Transverse colon (tissue), 4 donors: ENCODE measurements at regions not wholly inside any gene's neighbourhood (a gene's known extent, or its start where the extent isn't known, plus 50 kb on each side); places are given as distances from the start of the nearest gene placed in this dataset.

Source experiments
- DNase-seq: peaks from one replicate; pipeline ENCODE4 v3.0.0-alpha.2; 2019
- H3K27ac ChIP-seq, 4 donors: fragments of 200-600 bp; sonication (generic); 2 replicates each; pipeline ENCODE4 v1.5.1; 2016 to 2018; ENCODE audit warnings: inconsistent platforms in 4 of 4
- H3K27me3 ChIP-seq: fragments of 200-600 bp; sonication (generic); 2 replicates; pipeline ENCODE4 v1.5.1; 2017; ENCODE audit warnings: inconsistent platforms
- H3K36me3 ChIP-seq, 4 donors: fragments of 200-600 bp; sonication (generic); 2 replicates each; pipeline ENCODE4 v1.5.1; 2017 to 2019; ENCODE audit warnings: inconsistent platforms in 4 of 4
- H3K4me1 ChIP-seq, 4 donors: fragments of 200-600 bp; sonication (generic); 2 replicates each; pipeline ENCODE4 v1.5.1; 2017 to 2020; ENCODE audit warnings: inconsistent platforms in 4 of 4
- H3K4me3 ChIP-seq, 4 donors: fragments of 200-600 bp; sonication (generic); 1 replicate in 1 of 4; 2 replicates in 3 of 4; pipeline versions ENCODE4 v1.5.1 to v1.6.1; 2017 to 2019; ENCODE audit warnings: inconsistent platforms in 4 of 4
- H3K9me3 ChIP-seq, 2 donors: fragments of 200-600 bp; sonication (generic); 2 replicates each; pipeline ENCODE4 v1.5.1; 2017 to 2019; ENCODE audit warnings: inconsistent platforms in 2 of 2
- EP300 ChIP-seq: sonication (generic); formaldehyde crosslinking; IDR thresholded peaks from one replicate; pipeline ENCODE4 v1.6.1; 2017; ENCODE audit warnings: antibody characterized with exemption, low read depth
- POLR2A ChIP-seq: fragments of 450-650 bp; IDR thresholded peaks from one replicate; pipeline ENCODE4 v1.6.1; 2016; ENCODE audit warnings: antibody characterized with exemption, mild to moderate bottlenecking, moderate library complexity
- POLR2AphosphoS5 ChIP-seq, 3 donors: sonication (generic); formaldehyde crosslinking; IDR thresholded peaks; one replicate each; pipeline ENCODE4 v1.6.1; 2016; ENCODE audit warnings: antibody characterized with exemption in 3 of 3
- WGBS, 2 donors: methylation state at CpG; one replicate each; pipeline ENCODE4 v1.1.5; 2018; ENCODE audit warnings: low coverage in 1 of 2; 5-methylcytosine and 5-hydroxymethylcytosine counted together
- in situ Hi-C, 4 donors: fragments of 200-750 bp; cut with MboI; loops; one replicate each; pipeline versions ENCODE4 v1.15.0 to v1.15.1; 2017; ENCODE audit warnings: low sequenced_read_pairs in 3 of 4, low pct_ligation_motif_present in 1 of 4, low pct_unique_long_range_greater_than_20kb in 1 of 4
- intact Hi-C: fragments of 100-400 bp; cut with DNase I; formaldehyde crosslinking; loops from one replicate; pipeline ENCODE4 v1.15.1; 2023; ENCODE audit warnings: low total_unique reads
- TF ChIP-seq, protein P1 (sequence below), 5 experiments: fragments of 200-600 bp in 3 of 5; fragments of 450-650 bp in 2 of 5; sonication (generic) in 3 of 5; IDR thresholded peaks; 1 replicate in 2 of 5; 2 replicates in 3 of 5; pipeline ENCODE4 v1.5.1; 2016 to 2017; ENCODE audit warnings: antibody characterized with exemption in 5 of 5, inconsistent platforms in 3 of 5, mild to moderate bottlenecking in 2 of 5, moderate library complexity in 1 of 5

DNA sequence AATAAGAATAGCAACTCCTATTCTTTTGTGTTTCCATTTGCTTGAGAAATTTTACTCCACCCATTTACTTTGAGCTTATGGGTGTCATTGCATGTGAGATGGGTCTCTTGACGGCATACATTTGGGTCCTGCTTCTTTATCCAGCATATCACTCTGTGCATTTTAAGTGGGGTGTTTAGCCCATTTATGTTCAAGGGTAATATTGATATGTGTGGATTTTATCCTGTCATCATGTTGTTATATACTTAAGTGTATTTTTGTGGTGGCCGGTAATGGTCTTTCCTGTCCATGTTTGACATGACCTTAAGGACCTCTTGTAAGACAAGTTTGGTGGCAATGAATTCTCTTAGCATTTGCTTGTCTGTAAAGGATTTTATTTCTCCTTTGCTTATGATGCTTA, 100.1 kb downstream of the ATP23 start:
- H3K4me1 ChIP-seq = no peaks in the 10 kb centered on the region
- TF ChIP-seq POLR2A = no peak
- no peak for TF ChIP-seq EP300
- in situ Hi-C loops (no loop called here), intact Hi-C loops (no loop called here)
- H3K4me3 ChIP-seq = no peak overlapping the region
- H3K36me3 ChIP-seq = no peaks in the 10 kb centered on the region
- 93 to 100% methylated on average over 2 of the region's 2 CpGs for WGBS, 2 donors
- no peak overlapping the region for H3K27ac ChIP-seq
- peaks cover 0 to 3% of the 10 kb centered on the region in 2 donors for H3K9me3 ChIP-seq
- H3K27me3 ChIP-seq = no peaks in the 10 kb centered on the region
- DNase-seq = no peak

GRCh38 chr12:58044966-58045365, 103.6 kb downstream of the ATP23 start:
- Histone ChIP-seq H3K4me1 (no peaks in the 10 kb centered on the region), H3K36me3 (no peaks in the 10 kb centered on the region), H3K4me3 (no peak overlapping the region), H3K27me3 (no peaks in the 10 kb centered on the region), H3K9me3 (no peaks in the 10 kb centered on the region), H3K27ac (no peak overlapping the region)
- TF ChIP-seq POLR2A (no peak), EP300 (no peak), POLR2AphosphoS5 (IDR thresholded peaks at IDR 0.05) (no peak)
- TF ChIP-seq, protein P1, sequence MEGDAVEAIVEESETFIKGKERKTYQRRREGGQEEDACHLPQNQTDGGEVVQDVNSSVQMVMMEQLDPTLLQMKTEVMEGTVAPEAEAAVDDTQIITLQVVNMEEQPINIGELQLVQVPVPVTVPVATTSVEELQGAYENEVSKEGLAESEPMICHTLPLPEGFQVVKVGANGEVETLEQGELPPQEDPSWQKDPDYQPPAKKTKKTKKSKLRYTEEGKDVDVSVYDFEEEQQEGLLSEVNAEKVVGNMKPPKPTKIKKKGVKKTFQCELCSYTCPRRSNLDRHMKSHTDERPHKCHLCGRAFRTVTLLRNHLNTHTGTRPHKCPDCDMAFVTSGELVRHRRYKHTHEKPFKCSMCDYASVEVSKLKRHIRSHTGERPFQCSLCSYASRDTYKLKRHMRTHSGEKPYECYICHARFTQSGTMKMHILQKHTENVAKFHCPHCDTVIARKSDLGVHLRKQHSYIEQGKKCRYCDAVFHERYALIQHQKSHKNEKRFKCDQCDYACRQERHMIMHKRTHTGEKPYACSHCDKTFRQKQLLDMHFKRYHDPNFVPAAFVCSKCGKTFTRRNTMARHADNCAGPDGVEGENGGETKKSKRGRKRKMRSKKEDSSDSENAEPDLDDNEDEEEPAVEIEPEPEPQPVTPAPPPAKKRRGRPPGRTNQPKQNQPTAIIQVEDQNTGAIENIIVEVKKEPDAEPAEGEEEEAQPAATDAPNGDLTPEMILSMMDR (IDR thresholded peaks at IDR 0.05) = no peak
- no peak for DNase-seq
- in situ Hi-C loops (no loop called here), intact Hi-C loops (no loop called here)

DNA sequence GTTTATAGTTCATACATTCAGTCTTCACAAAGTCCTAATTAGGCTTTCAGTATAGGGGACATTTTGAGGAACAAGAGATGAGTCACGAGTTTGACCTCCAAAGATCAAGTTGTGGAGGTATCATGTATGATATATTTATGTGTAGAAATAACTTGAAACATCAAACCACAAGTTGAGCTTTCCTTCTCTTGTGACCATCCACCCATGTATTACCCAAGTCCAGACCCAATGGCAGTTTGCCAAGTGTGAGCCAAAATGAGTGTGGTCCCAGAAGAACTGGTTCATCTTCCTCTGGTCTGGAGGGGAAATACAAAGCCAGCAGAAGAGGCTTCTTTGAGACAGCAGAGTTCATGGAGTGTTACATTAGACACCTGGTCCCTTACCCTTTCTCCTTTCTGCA, 104.9 kb downstream of the ATP23 start:
- Histone ChIP-seq H3K9me3 (no peaks in the 10 kb centered on the region), H3K36me3 (no peaks in the 10 kb centered on the region), H3K4me3 (no peak overlapping the region), H3K27ac (no peak overlapping the region), H3K27me3 (no peaks in the 10 kb centered on the region), H3K4me1 (no peaks in the 10 kb centered on the region)
- in situ Hi-C loops = no loop called here
- DNase-seq = no peak
- TF ChIP-seq POLR2AphosphoS5 (IDR thresholded peaks at IDR 0.05) (no peak), EP300 (no peak), POLR2A (no peak)
- TF ChIP-seq, protein P1 (IDR thresholded peaks at IDR 0.05) = no peak
- intact Hi-C loops = no loop called here
- WGBS, 2 donors = 23 to 29% methylated on average over 1 of the region's 1 CpG

DNA sequence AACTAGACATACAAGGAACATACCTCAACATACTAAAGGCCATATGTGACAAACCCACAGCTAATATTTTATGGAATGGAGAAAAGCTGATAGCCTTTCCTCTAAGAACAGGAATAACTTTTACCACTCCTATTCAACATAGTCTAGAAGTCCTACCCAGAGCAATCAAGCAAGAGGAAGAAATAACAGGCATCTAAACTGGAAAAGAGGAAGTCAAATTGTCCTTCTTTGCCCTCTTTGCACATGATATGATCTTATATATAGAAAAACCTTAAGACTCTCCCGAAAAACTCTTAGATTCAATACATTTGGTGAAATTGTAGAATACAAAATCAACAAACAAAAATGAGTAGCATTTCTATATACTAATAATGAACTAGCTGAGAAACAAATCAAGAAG, 110.0 kb downstream of the ATP23 start:
- H3K27ac ChIP-seq = no peak overlapping the region
- DNase-seq = no peak
- H3K27me3 ChIP-seq = no peaks in the 10 kb centered on the region
- TF ChIP-seq, protein P1 (IDR thresholded peaks at IDR 0.05) = no peak
- TF ChIP-seq POLR2AphosphoS5 (IDR thresholded peaks at IDR 0.05) = no peak
- TF ChIP-seq POLR2A = no peak
- no peak for TF ChIP-seq EP300
- H3K36me3 ChIP-seq = no peaks in the 10 kb centered on the region
- H3K9me3 ChIP-seq = no peaks in the 10 kb centered on the region
- no peaks in the 10 kb centered on the region for H3K4me1 ChIP-seq
- intact Hi-C loops = no loop called here
- in situ Hi-C loops = no loop called here
- WGBS, 2 donors = 33 to 43% methylated on average over 1 of the region's 1 CpG
- no peak overlapping the region for H3K4me3 ChIP-seq

- no peak for TF ChIP-seq EP300
- no peak for TF ChIP-seq POLR2A
- TF ChIP-seq POLR2AphosphoS5 (IDR thresholded peaks at IDR 0.05) = no peak
- TF ChIP-seq, protein P1 (IDR thresholded peaks at IDR 0.05) = no peak
- WGBS, 2 donors = 83 to 92% methylated on average over 1 of the region's 1 CpG
- intact Hi-C loops = no loop called here
Observed at GRCh38 chr12:58064666-58065065, 123.3 kb downstream of the ATP23 start.

More at GRCh38 chr12:58064666-58065065, 123.3 kb downstream of the ATP23 start:
- Histone ChIP-seq H3K9me3 (no peaks in the 10 kb centered on the region), H3K4me1 (peaks cover 0 to 12% (median 3%) of the 10 kb centered on the region in 4 donors), H3K27ac (no peak overlapping the region), H3K27me3 (no peaks in the 10 kb centered on the region), H3K36me3 (no peaks in the 10 kb centered on the region), H3K4me3 (no peak overlapping the region)
- in situ Hi-C loops = no loop called here
- no peak for DNase-seq
